Breast epithelium (tissue), 4 donors: ENCODE measurements at regions not wholly inside any gene's neighbourhood (a gene's known extent, or its start where the extent isn't known, plus 50 kb on each side); places are given as distances from the start of the nearest gene placed in this dataset.

Experiments used
- DNase-seq, 2 donors: peaks; one replicate each; pipeline ENCODE4 v3.0.0-alpha.2; 2019; ENCODE audit warnings: low spot score in 2 of 2
- H3K27ac ChIP-seq, 2 donors: fragments of 200-600 bp; sonication (generic) in 1 of 2; one replicate each; pipeline ENCODE4 v1.5.1; 2016 to 2019; ENCODE audit warnings: mild to moderate bottlenecking in 1 of 2
- H3K27me3 ChIP-seq, 2 donors: fragments of 200-600 bp; sonication (generic) in 1 of 2; one replicate each; pipeline versions ENCODE4 v1.5.1 to v1.6.0; 2017 to 2019; ENCODE audit warnings: control low read depth in 1 of 2, mild to moderate bottlenecking in 1 of 2
- H3K36me3 ChIP-seq: fragments of 200-600 bp; one replicate; pipeline ENCODE4 v1.5.1; 2019
- H3K4me1 ChIP-seq, 2 donors: fragments of 200-600 bp; sonication (generic); one replicate each; pipeline ENCODE4 v1.5.1; 2016 to 2019; ENCODE audit warnings: control low read depth in 1 of 2
- H3K4me3 ChIP-seq, 3 donors: fragments of 200-600 bp; sonication (generic); 1 replicate in 2 of 3; 2 replicates in 1 of 3; pipeline ENCODE4 v1.5.1; 2016 to 2019; ENCODE audit warnings: mild to moderate bottlenecking in 3 of 3, moderate library complexity in 2 of 3
- H3K9me3 ChIP-seq, 2 donors: fragments of 200-600 bp; sonication (generic) in 1 of 2; one replicate each; pipeline ENCODE4 v1.5.1; 2016 to 2019; ENCODE audit warnings: control low read depth in 1 of 2
- CTCF ChIP-seq, 3 donors: fragments of 450-650 bp; IDR thresholded peaks; one replicate each; pipeline ENCODE4 v1.5.1; 2016 to 2017; ENCODE audit warnings: antibody characterized with exemption in 3 of 3, mild to moderate bottlenecking in 3 of 3, moderate library complexity in 3 of 3
- POLR2A ChIP-seq: fragments of 450-650 bp; IDR thresholded peaks from one replicate; pipeline ENCODE4 v1.6.1; 2016; ENCODE audit warnings: antibody characterized with exemption, mild to moderate bottlenecking, moderate library complexity
- POLR2AphosphoS5 ChIP-seq, 3 donors: sonication (generic); formaldehyde crosslinking; IDR thresholded peaks; one replicate each; pipeline ENCODE4 v1.6.1; 2017; ENCODE audit warnings: antibody characterized with exemption in 3 of 3
- intact Hi-C: fragments of 100-400 bp; cut with DNase I; formaldehyde crosslinking; loops from one replicate; pipeline ENCODE4 v1.15.1; 2023; ENCODE audit warnings: low total_unique reads

- Histone ChIP-seq H3K9me3 (no peaks in the 10 kb centered on the region), H3K36me3 (no peaks in the 10 kb centered on the region), H3K4me3 (no peak overlapping the region), H3K4me1 (no peaks in the 10 kb centered on the region), H3K27ac (no peak overlapping the region), H3K27me3 (no peaks in the 10 kb centered on the region)
- DNase-seq = no peak
- intact Hi-C loops = no loop called here
- TF ChIP-seq CTCF (IDR thresholded peaks at IDR 0.05) (no peak), POLR2AphosphoS5 (IDR thresholded peaks at IDR 0.05) (no peak), POLR2A (no peak)
Measured at GRCh38 chr13:63201493-63201892, 1785.8 kb upstream of the PCDH20 start.

GRCh38 chr13:63199508-63199907 is 1783.9 kb upstream of the PCDH20 start:
- Histone ChIP-seq H3K36me3 (no peaks in the 10 kb centered on the region), H3K9me3 (no peaks in the 10 kb centered on the region), H3K27me3 (no peaks in the 10 kb centered on the region), H3K4me3 (no peak overlapping the region), H3K4me1 (no peaks in the 10 kb centered on the region), H3K27ac (no peak overlapping the region)
- TF ChIP-seq CTCF (IDR thresholded peaks at IDR 0.05) = no peak
- TF ChIP-seq POLR2AphosphoS5 (IDR thresholded peaks at IDR 0.05) = no peak
- TF ChIP-seq POLR2A = no peak
- intact Hi-C loops = no loop called here
- DNase-seq = no peak

GRCh38 chr13:63198071-63198470 is 1782.4 kb upstream of the PCDH20 start:
- Histone ChIP-seq H3K27me3 (no peaks in the 10 kb centered on the region), H3K9me3 (no peaks in the 10 kb centered on the region), H3K4me1 (no peaks in the 10 kb centered on the region), H3K4me3 (no peak overlapping the region), H3K27ac (no peak overlapping the region), H3K36me3 (no peaks in the 10 kb centered on the region)
- DNase-seq = no peak
- intact Hi-C loops = no loop called here
- TF ChIP-seq CTCF (IDR thresholded peaks at IDR 0.05) = no peak
- no peak for TF ChIP-seq POLR2AphosphoS5 (IDR thresholded peaks at IDR 0.05)
- no peak for TF ChIP-seq POLR2A

- no peak for DNase-seq
- TF ChIP-seq POLR2A (no peak), POLR2AphosphoS5 (IDR thresholded peaks at IDR 0.05) (no peak), CTCF (IDR thresholded peaks at IDR 0.05) (no peak)
- intact Hi-C loops = no loop called here
Measured at GRCh38 chr13:63195726-63196125, 1780.1 kb upstream of the PCDH20 start.

GRCh38 chr13:63190742-63191141 is 1775.1 kb upstream of the PCDH20 start:
- TF ChIP-seq POLR2AphosphoS5 (IDR thresholded peaks at IDR 0.05) = no peak
- no peak for TF ChIP-seq CTCF (IDR thresholded peaks at IDR 0.05)
- TF ChIP-seq POLR2A = no peak
- DNase-seq = no peak
- Histone ChIP-seq H3K9me3 (no peaks in the 10 kb centered on the region), H3K4me3 (no peak overlapping the region), H3K27me3 (no peaks in the 10 kb centered on the region), H3K27ac (no peak overlapping the region), H3K36me3 (no peaks in the 10 kb centered on the region), H3K4me1 (no peaks in the 10 kb centered on the region)
- intact Hi-C loops = no loop called here

More at GRCh38 chr13:63195726-63196125, 1780.1 kb upstream of the PCDH20 start:
- Histone ChIP-seq H3K4me1 (no peaks in the 10 kb centered on the region), H3K9me3 (no peaks in the 10 kb centered on the region), H3K36me3 (no peaks in the 10 kb centered on the region), H3K27ac (no peak overlapping the region), H3K27me3 (no peaks in the 10 kb centered on the region), H3K4me3 (no peak overlapping the region)
